Kidney epithelial cell (primary cell): ENCODE measurements at regions not wholly inside any gene's neighbourhood (a gene's known extent, or its start where the extent isn't known, plus 50 kb on each side); places are given as distances from the start of the nearest gene placed in this dataset.

Experiments used
- DNase-seq: peaks from one replicate; pipeline ENCODE4 v3.0.0-alpha.2; 2010; ENCODE audit warnings: low read depth
- H3K27me3 ChIP-seq: 2 replicates; pipeline ENCODE4 v1.6.0; 2011; ENCODE audit warnings: low read length; ENCODE audit not compliant: control insufficient read depth, insufficient read depth
- H3K36me3 ChIP-seq: 2 replicates; pipeline ENCODE4 v1.5.1; 2011; ENCODE audit warnings: low read length; ENCODE audit not compliant: control insufficient read depth, insufficient read depth
- H3K4me3 ChIP-seq: 2 replicates; pipeline ENCODE4 v1.5.1; 2011; ENCODE audit warnings: low read depth, mild to moderate bottlenecking, control low read depth, low read length
- TF ChIP-seq, protein P1 (sequence below): IDR thresholded peaks from 2 replicates; pipeline ENCODE4 v1.5.1; 2011; ENCODE audit warnings: mild to moderate bottlenecking, moderate library complexity, low read length, control low read depth, inconsistent platforms; ENCODE audit not compliant: insufficient read depth, poor library complexity, severe bottlenecking

DNA sequence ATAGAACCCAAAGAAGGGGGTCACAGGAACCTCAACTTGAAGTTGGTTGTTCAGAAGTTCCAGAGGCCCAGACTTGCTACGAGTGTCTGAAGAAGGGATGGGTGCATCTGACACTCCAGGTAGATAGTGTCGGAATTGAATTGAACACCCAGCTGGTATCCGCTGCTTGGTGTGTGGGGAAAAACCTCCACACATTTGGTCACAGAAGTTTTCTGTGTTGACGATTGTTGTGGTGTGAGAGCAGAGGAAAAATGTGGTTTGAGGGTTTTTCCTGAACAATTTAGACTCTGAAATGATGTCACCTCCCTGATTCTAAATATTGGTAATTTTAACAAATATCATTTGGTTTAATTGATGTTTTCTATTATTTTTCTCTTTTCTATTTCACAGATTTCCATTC, 218.8 kb upstream of the CTNNB1 start:
- H3K4me3 ChIP-seq, result no peak overlapping the region
- no peaks in the 10 kb centered on the region for H3K27me3 ChIP-seq
- no peak for DNase-seq
- H3K36me3 ChIP-seq, result no peaks in the 10 kb centered on the region
- TF ChIP-seq, protein P1, sequence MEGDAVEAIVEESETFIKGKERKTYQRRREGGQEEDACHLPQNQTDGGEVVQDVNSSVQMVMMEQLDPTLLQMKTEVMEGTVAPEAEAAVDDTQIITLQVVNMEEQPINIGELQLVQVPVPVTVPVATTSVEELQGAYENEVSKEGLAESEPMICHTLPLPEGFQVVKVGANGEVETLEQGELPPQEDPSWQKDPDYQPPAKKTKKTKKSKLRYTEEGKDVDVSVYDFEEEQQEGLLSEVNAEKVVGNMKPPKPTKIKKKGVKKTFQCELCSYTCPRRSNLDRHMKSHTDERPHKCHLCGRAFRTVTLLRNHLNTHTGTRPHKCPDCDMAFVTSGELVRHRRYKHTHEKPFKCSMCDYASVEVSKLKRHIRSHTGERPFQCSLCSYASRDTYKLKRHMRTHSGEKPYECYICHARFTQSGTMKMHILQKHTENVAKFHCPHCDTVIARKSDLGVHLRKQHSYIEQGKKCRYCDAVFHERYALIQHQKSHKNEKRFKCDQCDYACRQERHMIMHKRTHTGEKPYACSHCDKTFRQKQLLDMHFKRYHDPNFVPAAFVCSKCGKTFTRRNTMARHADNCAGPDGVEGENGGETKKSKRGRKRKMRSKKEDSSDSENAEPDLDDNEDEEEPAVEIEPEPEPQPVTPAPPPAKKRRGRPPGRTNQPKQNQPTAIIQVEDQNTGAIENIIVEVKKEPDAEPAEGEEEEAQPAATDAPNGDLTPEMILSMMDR, result no peak

DNA sequence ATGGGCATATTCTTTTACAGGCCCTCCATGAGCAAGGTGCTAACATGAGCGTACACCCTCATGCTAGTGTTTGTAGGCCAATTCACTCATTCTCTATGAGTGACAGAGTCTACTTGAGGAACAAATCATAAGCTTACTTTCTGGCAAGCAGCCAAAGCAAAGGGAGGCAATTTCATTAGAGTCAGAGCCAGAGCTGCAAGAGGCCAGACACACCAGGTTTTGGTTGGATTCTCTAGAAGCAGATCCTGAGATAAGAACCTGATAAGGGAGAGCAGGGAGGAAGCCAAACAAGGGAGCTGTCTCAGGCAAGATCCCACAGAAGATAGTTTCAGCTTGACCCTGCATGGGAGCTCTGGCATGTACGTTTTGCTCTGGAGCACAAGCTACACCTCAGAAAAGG, 214.1 kb upstream of the CTNNB1 start:
- H3K4me3 ChIP-seq, result no peak overlapping the region
- no peaks in the 10 kb centered on the region for H3K27me3 ChIP-seq
- no peak for DNase-seq

GRCh38 chr3:40988468-40988867, 210.8 kb upstream of the CTNNB1 start:
- H3K4me3 ChIP-seq, result no peak overlapping the region
- DNase-seq, result no peak
- H3K36me3 ChIP-seq, result no peaks in the 10 kb centered on the region
- TF ChIP-seq, protein P1, result no peak
- no peaks in the 10 kb centered on the region for H3K27me3 ChIP-seq

More for the DNA sequence above, 214.1 kb upstream of the CTNNB1 start:
- no peaks in the 10 kb centered on the region for H3K36me3 ChIP-seq
- TF ChIP-seq, protein P1, result no peak

GRCh38 chr3:40989141-40990061, 209.9 kb upstream of the CTNNB1 start:
- TF ChIP-seq, protein P1, result no peak
- no peaks in the 10 kb centered on the region for H3K27me3 ChIP-seq
- H3K4me3 ChIP-seq, result no peak overlapping the region
- H3K36me3 ChIP-seq, result no peaks in the 10 kb centered on the region
- no peak for DNase-seq

GRCh38 chr3:40990062-40990456, 209.2 kb upstream of the CTNNB1 start:
- DNase-seq, result no peak
- TF ChIP-seq, protein P1, result no peak
- no peaks in the 10 kb centered on the region for H3K27me3 ChIP-seq
- no peaks in the 10 kb centered on the region for H3K36me3 ChIP-seq
- no peak overlapping the region for H3K4me3 ChIP-seq

- DNase-seq, result no peak
- Histone ChIP-seq H3K4me3 (no peak overlapping the region), H3K36me3 (no peaks in the 10 kb centered on the region), H3K27me3 (no peaks in the 10 kb centered on the region)
- TF ChIP-seq, protein P1, result no peak
Measured at GRCh38 chr3:40992023-40992422, 207.3 kb upstream of the CTNNB1 start.
